IPS DF 6.9 (cell line): ENCODE measurements at regions not wholly inside any gene's neighbourhood (a gene's known extent, or its start where the extent isn't known, plus 50 kb on each side); places are given as distances from the start of the nearest gene placed in this dataset.

ENCODE experiments used
- DNase-seq: peaks from one replicate; pipeline ENCODE4 v3.0.0-alpha.2; 2013; ENCODE audit warnings: low read depth, low spot score
- H3K27ac ChIP-seq: one replicate; pipeline ENCODE4 v1.5.1; 2013; ENCODE audit warnings: low read length, control low read depth
- H3K27me3 ChIP-seq: 2 replicates; pipeline ENCODE4 v1.6.1; 2013; ENCODE audit warnings: mild to moderate bottlenecking, low read length; ENCODE audit not compliant: control insufficient read depth, insufficient read depth
- H3K36me3 ChIP-seq: 2 replicates; pipeline ENCODE4 v1.6.1; 2013; ENCODE audit warnings: low read length; ENCODE audit not compliant: control insufficient read depth, insufficient read depth
- H3K4me1 ChIP-seq: 2 replicates; pipeline ENCODE4 v1.6.1; 2013; ENCODE audit warnings: low read length; ENCODE audit not compliant: control insufficient read depth, insufficient read depth
- H3K4me3 ChIP-seq: 2 replicates; pipeline ENCODE4 v1.5.1; 2013; ENCODE audit warnings: mild to moderate bottlenecking, low read length
- H3K9me3 ChIP-seq: 2 replicates; pipeline ENCODE4 v1.6.1; 2013; ENCODE audit warnings: low read length, inconsistent platforms; ENCODE audit not compliant: control insufficient read depth, insufficient read depth
- WGBS: extraction: QIAGEN DNeasy Blood & Tissue Kit; methylation state at CpG from one replicate; pipeline ENCODE4 v1.1.7; 2013; ENCODE audit warnings: mixed read lengths, missing lambda C conversion rate; ENCODE audit not compliant: insufficient read length, insufficient coverage; 5-methylcytosine and 5-hydroxymethylcytosine counted together

DNA sequence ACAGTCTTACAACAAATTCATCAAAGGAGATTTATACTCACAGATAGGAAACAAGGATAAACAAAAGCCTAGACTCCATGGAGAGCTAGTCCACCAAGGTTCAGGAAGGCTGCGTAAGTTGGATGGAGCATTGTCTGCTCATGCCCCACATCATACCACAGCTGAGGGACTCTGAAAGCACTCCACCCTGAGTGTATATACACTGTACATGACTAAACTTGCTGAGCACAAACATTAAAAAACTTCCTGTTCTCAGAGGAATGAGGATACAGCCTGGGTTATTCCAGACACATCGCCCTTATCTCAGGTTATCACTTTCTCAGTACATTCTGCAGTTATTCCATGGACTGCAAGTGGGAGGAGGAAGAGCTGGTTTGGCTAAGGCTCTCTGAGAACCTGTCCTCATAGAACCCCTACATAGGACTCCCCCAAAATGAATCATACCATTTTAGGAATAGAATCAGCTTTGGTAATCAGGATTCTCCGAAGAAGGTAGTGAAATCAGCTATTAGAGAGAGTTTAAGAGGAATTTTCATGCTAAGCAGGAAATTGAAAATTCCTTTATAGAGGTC lies 58.0 kb upstream of the PRMT6 start:
- Histone ChIP-seq H3K9me3 (no peaks in the 10 kb centered on the region), H3K36me3 (no peaks in the 10 kb centered on the region), H3K27ac (no peak overlapping the region), H3K27me3 (no peaks in the 10 kb centered on the region), H3K4me1 (no peaks in the 10 kb centered on the region), H3K4me3 (no peak overlapping the region)
- no CpG with 5 or more reads among the region's 3 CpGs for WGBS
- no peak for DNase-seq

DNA sequence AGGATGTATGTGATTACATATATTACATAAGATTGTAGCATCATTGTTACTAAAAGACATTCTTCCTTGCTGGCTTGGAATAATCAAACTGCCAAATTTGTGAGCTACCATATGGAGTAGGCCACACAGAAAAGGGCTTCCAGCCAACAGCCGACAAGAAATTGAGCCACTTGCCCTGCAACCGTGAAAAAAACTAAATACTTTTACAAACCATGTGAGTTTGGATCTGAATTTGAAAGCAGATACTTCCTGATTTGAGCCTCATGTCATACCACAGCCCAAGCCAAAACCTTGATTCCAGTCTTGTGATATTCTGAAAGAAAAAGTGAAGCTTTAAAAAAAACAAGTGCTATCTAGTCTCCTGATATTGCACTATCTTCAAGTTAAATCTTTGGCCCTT lies 55.6 kb upstream of the PRMT6 start:
- no peak for DNase-seq
- no peaks in the 10 kb centered on the region for H3K27me3 ChIP-seq
- H3K4me1 ChIP-seq, result no peaks in the 10 kb centered on the region
- no peaks in the 10 kb centered on the region for H3K9me3 ChIP-seq
- no peaks in the 10 kb centered on the region for H3K36me3 ChIP-seq
- H3K4me3 ChIP-seq, result no peak overlapping the region
- no peak overlapping the region for H3K27ac ChIP-seq
- WGBS, result no CpG with 5 or more reads among the region's 2 CpGs

DNA sequence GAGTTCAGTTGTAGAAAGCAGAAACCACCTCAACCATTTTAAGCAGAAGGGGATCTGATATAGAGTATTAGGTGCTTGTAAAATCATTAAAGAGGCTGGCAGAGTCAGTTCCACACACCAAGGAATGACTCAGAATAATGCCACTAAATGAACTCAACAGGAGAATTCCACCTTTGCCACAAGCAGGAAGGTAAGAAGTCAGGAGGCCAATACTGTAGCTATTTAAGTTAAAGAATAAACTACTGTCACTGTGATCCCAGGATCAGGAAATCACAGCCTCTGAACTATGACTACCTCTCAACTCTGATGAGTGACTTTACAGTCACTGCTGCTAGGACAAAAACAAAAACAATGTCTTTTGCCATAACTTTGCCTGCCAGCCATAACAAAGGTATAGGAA lies 52.5 kb upstream of the PRMT6 start:
- H3K4me1 ChIP-seq, result no peaks in the 10 kb centered on the region
- no peak for DNase-seq
- H3K27ac ChIP-seq, result no peak overlapping the region
- no peak overlapping the region for H3K4me3 ChIP-seq
- no peaks in the 10 kb centered on the region for H3K9me3 ChIP-seq
- H3K27me3 ChIP-seq, result no peaks in the 10 kb centered on the region
- H3K36me3 ChIP-seq, result no peaks in the 10 kb centered on the region

DNA sequence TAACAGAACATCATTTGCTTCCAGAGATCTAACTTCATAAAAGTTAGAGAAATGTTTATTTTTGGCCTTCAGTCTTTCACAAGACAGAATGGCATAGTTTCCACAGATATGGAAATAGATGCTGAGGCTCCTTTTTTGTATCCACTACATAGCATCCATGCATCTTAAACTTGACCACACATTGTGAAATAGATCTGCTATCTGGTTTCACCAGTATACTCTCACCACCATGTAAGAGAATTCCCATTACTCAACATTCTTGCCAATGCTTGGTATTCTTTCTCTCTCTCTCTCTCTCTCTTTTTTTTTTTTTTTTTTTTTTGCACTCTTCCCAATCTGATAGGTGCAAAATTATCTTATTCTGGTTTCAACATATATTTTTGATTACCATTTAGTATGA lies 52.1 kb upstream of the PRMT6 start:
- Histone ChIP-seq H3K36me3 (no peaks in the 10 kb centered on the region), H3K4me3 (no peak overlapping the region), H3K27me3 (no peaks in the 10 kb centered on the region), H3K4me1 (no peaks in the 10 kb centered on the region), H3K9me3 (no peaks in the 10 kb centered on the region), H3K27ac (no peak overlapping the region)
- no peak for DNase-seq
